ENCODE measurements at regions not wholly inside any gene's neighbourhood (a gene's known extent, or its start where the extent isn't known, plus 50 kb on each side); places are given as distances from the start of the nearest gene placed in this dataset.
A peak's percentile ranks its signal among the peaks of the same experiment; 100 is the strongest.

GRCh38 chr18:60809937-60810336, 437.4 kb upstream of the MC4R start:
- no peaks in the 10 kb centered on the region for H3K9me1 ChIP-seq (ENCODE audit: insufficient read depth, low read length)
- H3K14ac ChIP-seq (replicated peaks; ENCODE audit: low read depth, low read length) = no peak overlapping the region
- no TSS peak for BruUV-seq (replicated peaks)
- ChIA-PET POLR2A (ENCODE audit: unreplicated experiment) (no interaction called here), CTCF (no interaction called here)
- no peak overlapping the region for H3K27ac ChIP-seq (ENCODE audit: insufficient read depth, low read length)
- H3K4me2 ChIP-seq (ENCODE audit: low read depth, low read length) = no peak overlapping the region
- H2BK120ac ChIP-seq (ENCODE audit: low read depth, low read length) = no peak overlapping the region
- no peak overlapping the region for H2AK5ac ChIP-seq (ENCODE audit: low read depth, low read length)
- H3K4me1 ChIP-seq (ENCODE audit: control insufficient read depth, insufficient read depth, low read length) = no peaks in the 10 kb centered on the region
- H4K20me1 ChIP-seq (ENCODE audit: insufficient read depth, low read length) = no peaks in the 10 kb centered on the region
- no peak overlapping the region for H4K8ac ChIP-seq (ENCODE audit: low read depth in 2 of 2, low read length in 2 of 2)
- H4K5ac ChIP-seq (ENCODE audit: low read depth, low read length) = no peak overlapping the region
- H3K4me3 ChIP-seq (ENCODE audit: insufficient read depth, low read depth, low read length) = no peak overlapping the region
- WGBS, 2 experiments (ENCODE audit: extremely low coverage in 2 of 2, insufficient read length in 1 of 2) = no CpG with 5 or more reads among the region's 2 CpGs
- no peak overlapping the region for H2AK9ac ChIP-seq (replicated peaks; ENCODE audit: low read depth, low read length, poor library complexity)
- no peak overlapping the region for H2BK15ac ChIP-seq (ENCODE audit: low read depth, low read length)
- H3K27me3 ChIP-seq (ENCODE audit: control insufficient read depth, insufficient read depth, low read length) = no peaks in the 10 kb centered on the region
- no peaks in the 10 kb centered on the region for H3K9me3 ChIP-seq (ENCODE audit: control insufficient read depth, insufficient read depth, low read length)
- H4K91ac ChIP-seq (ENCODE audit: insufficient read depth, low read depth, low read length) = no peak overlapping the region
- in situ Hi-C loops (cut with MboI; ENCODE audit: low sequenced_read_pairs) (no loop called here), dilution Hi-C loops (cut with HindIII; ENCODE audit: low sequenced_read_pairs, unreplicated experiment) (no loop called here), intact Hi-C loops (cut with micrococcal nuclease) (loop anchor here (5.0 kb wide), 1 partner anchor 692 kb away; no protein-coding TSS in a partner anchor)
- no peak overlapping the region for H2AFZ ChIP-seq (replicated peaks; ENCODE audit: low read length, poor library complexity)
- no peak overlapping the region for H3K4ac ChIP-seq (ENCODE audit: low read depth, low read length)
- H3K56ac ChIP-seq (ENCODE audit: extremely low read depth, insufficient read depth, low read length) = no peak overlapping the region
- no peaks in the 10 kb centered on the region for H3K79me1 ChIP-seq (ENCODE audit: low read depth in 1 of 2, low read length in 2 of 2)
- H3K36me3 ChIP-seq (ENCODE audit: control insufficient read depth, insufficient read depth, low read length) = no peaks in the 10 kb centered on the region
- no peak overlapping the region for H2BK20ac ChIP-seq (ENCODE audit: low read depth, low read length)
- no peak overlapping the region for H3K9ac ChIP-seq (ENCODE audit: low read depth, low read length)
- ATAC-seq (ENCODE audit: low read depth) (no peak), DNase-seq (no peak)
- H2BK5ac ChIP-seq (ENCODE audit: low read depth, low read length, poor library complexity, severe bottlenecking) = no peak overlapping the region
- no peak overlapping the region for H3K18ac ChIP-seq (ENCODE audit: low read depth, low read length)
- peak; percentile 77 for TF ChIP-seq CEBPB (IDR thresholded peaks at IDR 0.05; ENCODE audit: low read depth, low read length)
- no peak for TF ChIP-seq RFX5 (IDR thresholded peaks at IDR 0.05; ENCODE audit: low read depth, low read length)
- H3K23ac ChIP-seq (ENCODE audit: low read depth, low read length) = no peak overlapping the region

All from IMR-90 (cell line).